DND-41 (cell line): ENCODE measurements at regions not wholly inside any gene's neighbourhood (a gene's known extent, or its start where the extent isn't known, plus 50 kb on each side); places are given as distances from the start of the nearest gene placed in this dataset.

Source experiments
- EZH2 ChIP-seq: IDR thresholded peaks from 3 replicates; pipeline ENCODE4 v1.6.1; 2012; ENCODE audit warnings: borderline replicate concordance, low read depth, mild to moderate bottlenecking, moderate library complexity, low read length, inconsistent platforms; ENCODE audit not compliant: severe bottlenecking
- TF ChIP-seq, protein P1 (sequence below): IDR thresholded peaks from 2 replicates; pipeline ENCODE4 v1.5.1; 2012; ENCODE audit warnings: borderline replicate concordance, low read length, moderate library complexity, mild to moderate bottlenecking; ENCODE audit not compliant: poor library complexity, severe bottlenecking; ENCODE audit errors: extremely low read depth

DNA sequence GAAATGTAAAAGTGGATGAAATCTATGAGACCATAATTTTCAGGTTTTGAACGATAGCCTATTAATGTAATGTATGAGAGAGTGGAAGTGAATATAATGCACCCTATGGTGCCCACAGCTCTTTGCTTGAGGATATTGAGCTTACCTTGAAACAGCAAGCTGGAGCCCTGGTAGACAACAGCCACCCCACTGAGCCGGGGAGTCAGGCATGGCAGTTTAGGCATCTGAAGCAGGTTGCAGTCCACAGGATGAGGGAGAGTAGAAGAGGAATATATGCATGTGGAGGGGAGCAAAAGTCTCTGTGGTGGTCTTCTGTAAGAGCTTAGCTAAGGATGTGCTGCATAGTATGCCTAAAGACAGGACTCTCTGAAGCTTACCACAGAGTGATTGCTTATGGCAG, 817.3 kb downstream of the DNAJB9 start:
- TF ChIP-seq, protein P1, sequence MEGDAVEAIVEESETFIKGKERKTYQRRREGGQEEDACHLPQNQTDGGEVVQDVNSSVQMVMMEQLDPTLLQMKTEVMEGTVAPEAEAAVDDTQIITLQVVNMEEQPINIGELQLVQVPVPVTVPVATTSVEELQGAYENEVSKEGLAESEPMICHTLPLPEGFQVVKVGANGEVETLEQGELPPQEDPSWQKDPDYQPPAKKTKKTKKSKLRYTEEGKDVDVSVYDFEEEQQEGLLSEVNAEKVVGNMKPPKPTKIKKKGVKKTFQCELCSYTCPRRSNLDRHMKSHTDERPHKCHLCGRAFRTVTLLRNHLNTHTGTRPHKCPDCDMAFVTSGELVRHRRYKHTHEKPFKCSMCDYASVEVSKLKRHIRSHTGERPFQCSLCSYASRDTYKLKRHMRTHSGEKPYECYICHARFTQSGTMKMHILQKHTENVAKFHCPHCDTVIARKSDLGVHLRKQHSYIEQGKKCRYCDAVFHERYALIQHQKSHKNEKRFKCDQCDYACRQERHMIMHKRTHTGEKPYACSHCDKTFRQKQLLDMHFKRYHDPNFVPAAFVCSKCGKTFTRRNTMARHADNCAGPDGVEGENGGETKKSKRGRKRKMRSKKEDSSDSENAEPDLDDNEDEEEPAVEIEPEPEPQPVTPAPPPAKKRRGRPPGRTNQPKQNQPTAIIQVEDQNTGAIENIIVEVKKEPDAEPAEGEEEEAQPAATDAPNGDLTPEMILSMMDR = no peak
- no peak for TF ChIP-seq EZH2
